ENCODE measurements at regions not wholly inside any gene's neighbourhood (a gene's known extent, or its start where the extent isn't known, plus 50 kb on each side); places are given as distances from the start of the nearest gene placed in this dataset.

DNA sequence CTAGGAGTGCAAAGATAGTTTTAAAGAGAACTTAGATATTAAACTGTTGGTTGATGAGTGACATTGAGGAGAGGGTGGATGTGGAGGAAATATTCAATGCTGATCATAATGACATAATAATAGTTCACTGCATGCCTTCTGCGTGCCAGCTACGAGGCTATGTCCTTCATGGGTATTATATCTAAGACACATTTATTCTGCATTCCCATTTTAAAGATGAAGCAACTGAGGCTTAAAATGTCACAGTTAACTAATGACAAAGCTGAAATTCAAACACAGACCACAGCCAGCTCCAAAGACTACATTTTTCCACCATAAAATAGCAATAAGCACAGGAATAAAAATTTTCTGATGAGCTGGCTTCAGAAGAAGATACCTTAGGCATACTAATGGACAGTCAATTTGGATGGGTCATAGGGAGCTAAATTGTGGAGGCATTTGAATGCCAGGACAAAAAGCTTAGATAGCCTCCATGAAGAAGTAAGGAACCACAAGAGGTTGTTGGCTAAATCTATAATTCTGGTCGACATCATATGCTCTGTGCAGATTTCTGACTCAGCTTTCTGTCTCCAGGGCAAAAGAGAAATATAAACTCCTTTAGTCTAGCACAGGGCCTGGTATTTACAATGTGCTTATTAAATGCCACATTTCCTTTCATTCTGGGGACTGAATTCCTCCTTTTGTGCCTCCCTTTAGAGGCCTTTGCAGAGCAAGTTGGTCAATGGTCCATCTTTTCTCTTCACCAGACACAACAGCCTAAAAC, 71.2 kb upstream of the NRIP1 start:
- Histone ChIP-seq H3K14ac (ENCODE audit: insufficient read depth, low read length) (no peak overlapping the region), H3K79me1 (ENCODE audit: insufficient read depth, low read depth, low read length, poor library complexity, severe bottlenecking) (no peaks in the 10 kb centered on the region), H3K56ac (ENCODE audit: insufficient read length, low read depth, low read length) (no peak overlapping the region), H3T11ph (ENCODE audit: low read length) (no peak overlapping the region), H2AK5ac (ENCODE audit: insufficient read length, low read length) (no peak overlapping the region), H2AFZ (ENCODE audit: low read length) (no peak overlapping the region), H3K27ac (ENCODE audit: insufficient read length, low read depth, low read length) (no peak overlapping the region), H3K79me2 (ENCODE audit: insufficient read depth, low read length) (no peaks in the 10 kb centered on the region), H3K23me2 (ENCODE audit: insufficient read length, low read depth, low read length, poor library complexity, severe bottlenecking) (no peaks in the 10 kb centered on the region), H3K9ac (ENCODE audit: extremely low read depth, insufficient read length, low read length) (no peak overlapping the region), H2BK12ac (ENCODE audit: insufficient read length, low read depth, low read length) (no peak overlapping the region), H4K20me1 (ENCODE audit: control insufficient read depth, insufficient read depth, insufficient read length) (no peaks in the 10 kb centered on the region), H4K5ac (ENCODE audit: insufficient read length, low read depth, low read length) (no peak overlapping the region), H3K18ac (ENCODE audit: insufficient read length, low read depth, low read length) (no peak overlapping the region), H3K27me3 (ENCODE audit: insufficient read depth, low read length) (no peaks in the 10 kb centered on the region), H3K4me1 (ENCODE audit: insufficient read depth, low read length) (no peaks in the 10 kb centered on the region), H3K23ac (ENCODE audit: insufficient read length, low read depth, low read length) (no peak overlapping the region), H4K91ac (ENCODE audit: insufficient read length, low read depth, low read length) (no peak overlapping the region), H3K4me2 (ENCODE audit: insufficient read depth, insufficient read length, low read length) (no peak overlapping the region), H2BK5ac (ENCODE audit: insufficient read length, low read length) (no peak overlapping the region), H3K9me3 (ENCODE audit: control insufficient read depth, low read depth, low read length) (no peaks in the 10 kb centered on the region), H4K8ac (replicated peaks; ENCODE audit: insufficient read length, low read depth, low read length) (no peak overlapping the region), H2BK120ac (ENCODE audit: low read depth, low read length, poor library complexity, severe bottlenecking) (no peak overlapping the region), H2BK20ac (ENCODE audit: low read depth, low read length, poor library complexity, severe bottlenecking) (no peak overlapping the region), H3K4ac (ENCODE audit: low read depth, low read length) (no peak overlapping the region), H2BK15ac (ENCODE audit: low read depth, low read length) (no peak overlapping the region)
- Mint-ChIP-seq H3K4me1 (no peaks in the 10 kb centered on the region; a peak in 1 of 4 replicates), H3K27ac (no peak overlapping the region), H3K27me3 (ENCODE audit: low read depth) (0 out of 2 replicates have a peak, but pooled peaks cover 2% of the 10 kb centered on the region), H3K4me3 (no peak overlapping the region), H3K9me3 (no peaks in the 10 kb centered on the region), H3K36me3 (ENCODE audit: insufficient read depth in 1 of 3, low read depth in 3 of 3) (no peaks in the 10 kb centered on the region)
- no peak for DNase-seq
- no CpG with 5 or more reads among the region's 3 CpGs for WGBS (ENCODE audit: extremely low coverage, insufficient read length, low lambda C conversion rate)
- TF ChIP-seq, protein P1, sequence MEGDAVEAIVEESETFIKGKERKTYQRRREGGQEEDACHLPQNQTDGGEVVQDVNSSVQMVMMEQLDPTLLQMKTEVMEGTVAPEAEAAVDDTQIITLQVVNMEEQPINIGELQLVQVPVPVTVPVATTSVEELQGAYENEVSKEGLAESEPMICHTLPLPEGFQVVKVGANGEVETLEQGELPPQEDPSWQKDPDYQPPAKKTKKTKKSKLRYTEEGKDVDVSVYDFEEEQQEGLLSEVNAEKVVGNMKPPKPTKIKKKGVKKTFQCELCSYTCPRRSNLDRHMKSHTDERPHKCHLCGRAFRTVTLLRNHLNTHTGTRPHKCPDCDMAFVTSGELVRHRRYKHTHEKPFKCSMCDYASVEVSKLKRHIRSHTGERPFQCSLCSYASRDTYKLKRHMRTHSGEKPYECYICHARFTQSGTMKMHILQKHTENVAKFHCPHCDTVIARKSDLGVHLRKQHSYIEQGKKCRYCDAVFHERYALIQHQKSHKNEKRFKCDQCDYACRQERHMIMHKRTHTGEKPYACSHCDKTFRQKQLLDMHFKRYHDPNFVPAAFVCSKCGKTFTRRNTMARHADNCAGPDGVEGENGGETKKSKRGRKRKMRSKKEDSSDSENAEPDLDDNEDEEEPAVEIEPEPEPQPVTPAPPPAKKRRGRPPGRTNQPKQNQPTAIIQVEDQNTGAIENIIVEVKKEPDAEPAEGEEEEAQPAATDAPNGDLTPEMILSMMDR (conservative IDR thresholded peaks at IDR 0.05): no peak
